ENCODE measurements at regions not wholly inside any gene's neighbourhood (a gene's known extent, or its start where the extent isn't known, plus 50 kb on each side); places are given as distances from the start of the nearest gene placed in this dataset.

- FAIRE-seq, result no peak
- peak; percentile 10 for DNase-seq (ENCODE audit: insufficient read length, low spot score)
These were observed 336.1 kb upstream of the NR2F2 start for GRCh38 chr15:95994418-95994817.

DNA sequence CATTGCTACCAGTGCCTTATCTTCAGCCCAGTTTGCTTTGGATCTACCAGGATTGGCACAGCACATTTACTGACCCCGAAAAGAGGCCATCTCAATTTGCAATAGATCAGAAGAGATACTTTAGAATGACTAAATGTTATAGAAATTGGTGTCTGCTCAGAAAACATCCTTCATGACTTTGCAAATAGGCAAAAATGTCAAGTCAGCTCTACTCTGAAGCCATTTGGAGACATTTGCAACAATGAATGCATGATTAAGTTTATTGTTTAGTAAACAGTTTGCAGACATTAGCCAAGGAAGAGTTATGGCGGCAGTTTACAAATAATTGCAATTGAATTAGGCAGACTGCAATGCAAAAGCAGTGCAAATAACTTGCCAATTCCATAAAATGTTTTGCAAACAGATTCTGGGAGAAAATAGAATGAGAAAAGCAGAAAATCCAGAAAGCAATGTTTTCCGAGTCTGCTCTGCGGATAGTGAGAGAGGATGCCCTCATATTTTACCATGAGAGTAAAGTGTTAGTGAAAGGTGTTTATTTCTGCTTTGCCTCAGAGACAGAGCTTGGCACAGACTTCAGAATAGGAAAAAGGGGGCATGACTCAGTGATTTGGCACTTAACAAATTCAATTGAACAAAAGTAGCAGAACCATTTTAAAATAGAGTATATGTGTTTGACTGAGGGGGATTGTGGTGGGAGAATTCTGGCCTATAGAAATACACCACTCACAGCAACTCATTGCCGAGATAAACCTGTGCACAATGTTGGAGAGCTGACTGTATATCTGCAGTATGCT is 334.9 kb upstream of the NR2F2 start:
- DNase-seq (ENCODE audit: insufficient read length, low spot score) (no peak), FAIRE-seq (no peak)

GRCh38 chr15:95996494-95996893 is 334.0 kb upstream of the NR2F2 start:
- no peak for DNase-seq (ENCODE audit: insufficient read length, low spot score)
- no peak for FAIRE-seq

GRCh38 chr15:95998935-95999334 is 331.6 kb upstream of the NR2F2 start:
- FAIRE-seq, result no peak
- no peak for DNase-seq (ENCODE audit: insufficient read length, low spot score)

- DNase-seq (ENCODE audit: insufficient read length, low spot score) (no peak), FAIRE-seq (no peak)
These were observed 327.3 kb upstream of the NR2F2 start for GRCh38 chr15:96002890-96003859.

DNA sequence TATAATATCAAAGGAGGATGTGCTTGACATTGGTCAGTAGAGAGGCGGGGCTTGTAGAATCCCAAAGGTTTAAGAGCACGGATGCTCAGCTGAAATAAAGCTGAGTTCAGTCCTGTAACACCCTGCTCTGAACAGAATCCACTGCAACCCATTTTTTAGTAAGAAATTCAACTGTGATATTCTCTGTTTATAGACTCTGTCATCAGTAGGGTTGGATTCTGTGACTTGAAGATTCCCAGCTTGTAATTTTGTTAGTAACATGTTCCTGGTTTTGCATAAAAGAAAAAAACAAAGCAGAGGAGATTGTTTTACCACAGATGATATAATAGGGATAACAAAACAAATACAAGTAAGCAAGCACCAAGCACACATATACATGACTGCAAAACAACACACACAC is 324.6 kb upstream of the NR2F2 start:
- FAIRE-seq, result no peak
- DNase-seq (ENCODE audit: insufficient read length, low spot score), result no peak

- DNase-seq (ENCODE audit: insufficient read length, low spot score), result no peak
- FAIRE-seq, result no peak
These were observed 319.4 kb upstream of the NR2F2 start for GRCh38 chr15:96011136-96011535.

- DNase-seq (ENCODE audit: insufficient read length, low spot score) (no peak), FAIRE-seq (no peak)
These were observed 315.6 kb upstream of the NR2F2 start for GRCh38 chr15:96014939-96015338.

- DNase-seq (ENCODE audit: insufficient read length, low spot score) (no peak), FAIRE-seq (no peak)
These were observed 311.4 kb upstream of the NR2F2 start for GRCh38 chr15:96019114-96019513.

- no peak for FAIRE-seq
- no peak for DNase-seq (ENCODE audit: insufficient read length, low spot score)
These were observed 310.4 kb upstream of the NR2F2 start for GRCh38 chr15:96020133-96020532.

- DNase-seq (ENCODE audit: insufficient read length, low spot score) (no peak), FAIRE-seq (no peak)
These were observed 309.7 kb upstream of the NR2F2 start for GRCh38 chr15:96020797-96021196.

- no peak for FAIRE-seq
These were observed 307.4 kb upstream of the NR2F2 start for GRCh38 chr15:96023081-96023480.

GRCh38 chr15:96027501-96027900 is 303.0 kb upstream of the NR2F2 start:
- FAIRE-seq (no peak), DNase-seq (ENCODE audit: insufficient read length, low spot score) (no peak)

More at GRCh38 chr15:96023081-96023480, 307.4 kb upstream of the NR2F2 start:
- DNase-seq (ENCODE audit: insufficient read length, low spot score), result no peak

GRCh38 chr15:96028620-96029019 is 301.9 kb upstream of the NR2F2 start:
- DNase-seq (ENCODE audit: insufficient read length, low spot score), result no peak
- FAIRE-seq, result no peak

DNA sequence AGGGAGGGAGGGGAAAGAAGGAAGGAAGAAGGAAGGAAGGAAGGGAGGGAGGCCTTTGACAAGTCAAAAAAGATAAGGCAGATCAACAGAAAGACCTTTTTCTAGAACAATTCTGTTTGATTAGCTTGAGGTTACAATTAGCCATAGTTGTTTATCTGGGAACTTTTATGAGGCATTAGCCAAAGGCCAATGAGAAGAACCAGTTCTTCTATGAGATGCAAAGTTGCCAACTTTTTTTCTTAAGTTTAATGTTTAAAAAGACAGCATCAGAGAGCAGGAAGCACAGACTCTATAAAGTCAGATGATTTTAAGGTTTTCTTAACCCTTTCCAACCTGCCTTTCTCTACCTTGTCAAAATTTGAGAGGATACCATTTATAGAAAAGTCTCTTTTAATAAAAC is 301.3 kb upstream of the NR2F2 start:
- FAIRE-seq, result no peak
- DNase-seq (ENCODE audit: insufficient read length, low spot score), result no peak

DNA sequence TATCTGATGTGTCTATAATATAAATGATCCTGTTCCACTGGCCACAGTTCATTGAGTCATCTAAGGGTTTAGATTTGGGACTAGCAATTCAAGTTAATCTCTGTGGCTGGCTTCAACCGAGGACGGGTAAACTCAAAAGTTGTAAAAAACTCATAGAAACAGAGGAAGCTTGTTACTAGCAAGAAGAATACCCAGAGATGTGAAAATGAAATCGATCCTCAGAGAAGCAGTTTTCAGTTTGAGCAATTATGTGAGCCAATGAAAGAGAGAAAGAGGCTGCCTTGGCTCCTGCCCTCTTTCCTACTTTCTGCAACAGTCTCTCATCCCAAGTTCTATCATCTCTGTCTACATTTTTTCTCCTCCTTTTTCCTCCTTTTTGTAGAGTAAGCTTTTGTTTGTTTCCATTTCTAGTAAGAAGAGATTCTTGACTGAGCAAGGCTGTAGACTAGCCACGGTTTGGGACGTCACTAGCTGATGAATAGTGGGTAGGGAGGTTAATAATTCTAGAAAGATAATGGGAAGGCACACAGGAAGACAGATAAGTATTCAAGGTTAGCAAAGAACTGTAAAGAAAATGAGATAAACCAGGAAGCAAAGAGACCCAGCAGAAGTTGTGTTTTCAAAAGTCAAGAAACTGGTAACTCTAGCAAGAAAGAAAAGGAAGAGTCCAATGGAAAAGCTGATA is 298.9 kb upstream of the NR2F2 start:
- FAIRE-seq, result no peak
- no peak for DNase-seq (ENCODE audit: insufficient read length, low spot score)

DNA sequence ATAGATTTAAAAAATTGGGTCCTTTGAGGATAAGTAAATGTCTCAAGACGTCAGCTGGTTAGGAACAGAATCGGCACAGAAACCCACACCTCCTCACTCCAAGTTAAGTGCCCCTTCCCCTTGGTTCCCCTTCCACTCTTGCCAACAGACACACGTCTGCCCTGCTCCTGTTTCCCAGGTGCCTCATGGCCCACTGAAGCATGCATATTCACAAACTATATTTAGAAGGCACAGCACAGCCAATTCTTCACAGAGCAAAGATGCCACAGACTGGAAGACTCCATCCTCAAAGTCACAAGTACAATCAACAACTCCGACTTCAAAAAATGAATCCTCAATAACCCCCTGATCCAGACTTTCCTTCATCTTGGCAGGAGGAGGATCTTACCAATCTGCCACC is 295.4 kb upstream of the NR2F2 start:
- FAIRE-seq (no peak), DNase-seq (ENCODE audit: insufficient read length, low spot score) (no peak)

GRCh38 chr15:96035635-96036034 is 294.9 kb upstream of the NR2F2 start:
- FAIRE-seq, result no peak
- no peak for DNase-seq (ENCODE audit: insufficient read length, low spot score)

DNA sequence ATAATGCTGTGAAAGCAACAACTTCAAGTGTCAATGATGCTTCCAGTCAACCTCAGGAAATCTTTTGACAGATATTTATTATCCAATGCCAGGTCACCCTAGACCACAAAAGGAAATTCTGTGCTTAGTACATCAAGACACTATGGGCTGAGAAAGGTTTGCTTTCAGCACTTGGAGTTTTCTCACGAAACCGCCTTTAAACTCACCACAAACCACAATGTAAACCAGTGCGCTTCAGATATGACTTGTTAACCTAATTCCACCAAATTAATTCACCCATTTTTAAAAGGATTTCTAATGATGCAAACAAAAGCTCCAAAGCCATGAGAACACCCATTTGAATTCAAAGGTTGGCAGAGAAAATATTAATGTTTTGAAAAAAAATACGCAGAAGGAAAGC is 292.9 kb upstream of the NR2F2 start:
- no peak for FAIRE-seq
- no peak for DNase-seq (ENCODE audit: insufficient read length, low spot score)

GRCh38 chr15:96038131-96038530 is 292.4 kb upstream of the NR2F2 start:
- FAIRE-seq (no peak), DNase-seq (ENCODE audit: insufficient read length, low spot score) (no peak)

GRCh38 chr15:96038650-96039049 is 291.9 kb upstream of the NR2F2 start:
- DNase-seq (ENCODE audit: insufficient read length, low spot score), result no peak
- FAIRE-seq, result no peak
